AG04450 (cell line): ENCODE measurements at regions not wholly inside any gene's neighbourhood (a gene's known extent, or its start where the extent isn't known, plus 50 kb on each side); places are given as distances from the start of the nearest gene placed in this dataset.

ENCODE experiments used
- CTCF ChIA-PET: fragments of 300-600, 350-600 bp; formaldehyde crosslinking; extraction: SDS; loops from one replicate; lab custom pipeline; 2022; ENCODE audit warnings: antibody characterized with exemption, inconsistent platforms; lab: Charles Lee
- POLR2A ChIA-PET: fragments of 350-600 bp; formaldehyde crosslinking; extraction: SDS; loops from one replicate; lab custom pipeline; 2021; ENCODE audit warnings: antibody characterized with exemption, inconsistent platforms; lab: Yijun Ruan, JAX
- DNase-seq: peaks from one replicate; pipeline ENCODE4 v3.0.0-alpha.2; 2011; ENCODE audit warnings: low read depth, low spot score
- H3K27ac ChIP-seq: one replicate; pipeline ENCODE4 v1.5.1; 2012; ENCODE audit warnings: low read depth, low read length, control low read depth
- H3K27me3 ChIP-seq: one replicate; pipeline ENCODE4 v1.6.0; 2012; ENCODE audit warnings: low read length; ENCODE audit not compliant: control insufficient read depth, insufficient read depth
- H3K4me3 ChIP-seq: 2 replicates; pipeline ENCODE4 v1.5.1; 2011; ENCODE audit warnings: mild to moderate bottlenecking, low read depth, low read length, control low read depth
- H3K9me3 ChIP-seq: 2 replicates; pipeline ENCODE4 v1.5.1; 2012; ENCODE audit warnings: low read length; ENCODE audit not compliant: control insufficient read depth, insufficient read depth
- TF ChIP-seq, protein P1 (sequence below): IDR thresholded peaks from 2 replicates; pipeline ENCODE4 v1.5.1; 2011; ENCODE audit warnings: low read depth, low read length, control low read depth, inconsistent platforms

DNA sequence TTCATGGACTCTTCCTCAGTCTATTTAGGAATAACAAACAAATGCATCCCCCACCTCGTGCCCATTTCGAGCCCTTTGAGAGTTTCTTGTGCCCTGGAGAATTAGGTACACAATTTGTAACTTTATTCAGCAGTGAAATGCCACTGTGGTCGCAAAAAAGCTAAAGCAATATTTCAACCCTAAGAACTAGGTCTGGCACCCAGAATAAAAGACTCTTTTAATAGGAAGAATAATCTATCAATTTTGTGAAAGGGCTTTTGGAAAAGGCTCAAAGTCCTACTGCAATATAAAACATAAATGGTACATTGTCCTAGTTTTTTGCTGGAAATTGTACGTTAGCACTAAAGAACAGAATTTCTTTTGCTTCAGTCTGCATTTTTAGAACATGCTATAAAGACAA is 304.6 kb upstream of the TENM3 start:
- no peak overlapping the region for H3K27ac ChIP-seq
- no peak for DNase-seq
- CTCF ChIA-PET, result no interaction called here
- TF ChIP-seq, protein P1, sequence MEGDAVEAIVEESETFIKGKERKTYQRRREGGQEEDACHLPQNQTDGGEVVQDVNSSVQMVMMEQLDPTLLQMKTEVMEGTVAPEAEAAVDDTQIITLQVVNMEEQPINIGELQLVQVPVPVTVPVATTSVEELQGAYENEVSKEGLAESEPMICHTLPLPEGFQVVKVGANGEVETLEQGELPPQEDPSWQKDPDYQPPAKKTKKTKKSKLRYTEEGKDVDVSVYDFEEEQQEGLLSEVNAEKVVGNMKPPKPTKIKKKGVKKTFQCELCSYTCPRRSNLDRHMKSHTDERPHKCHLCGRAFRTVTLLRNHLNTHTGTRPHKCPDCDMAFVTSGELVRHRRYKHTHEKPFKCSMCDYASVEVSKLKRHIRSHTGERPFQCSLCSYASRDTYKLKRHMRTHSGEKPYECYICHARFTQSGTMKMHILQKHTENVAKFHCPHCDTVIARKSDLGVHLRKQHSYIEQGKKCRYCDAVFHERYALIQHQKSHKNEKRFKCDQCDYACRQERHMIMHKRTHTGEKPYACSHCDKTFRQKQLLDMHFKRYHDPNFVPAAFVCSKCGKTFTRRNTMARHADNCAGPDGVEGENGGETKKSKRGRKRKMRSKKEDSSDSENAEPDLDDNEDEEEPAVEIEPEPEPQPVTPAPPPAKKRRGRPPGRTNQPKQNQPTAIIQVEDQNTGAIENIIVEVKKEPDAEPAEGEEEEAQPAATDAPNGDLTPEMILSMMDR, result no peak
- POLR2A ChIA-PET, result no interaction called here
- no peaks in the 10 kb centered on the region for H3K9me3 ChIP-seq
- H3K27me3 ChIP-seq, result no peaks in the 10 kb centered on the region
- H3K4me3 ChIP-seq, result no peak overlapping the region

DNA sequence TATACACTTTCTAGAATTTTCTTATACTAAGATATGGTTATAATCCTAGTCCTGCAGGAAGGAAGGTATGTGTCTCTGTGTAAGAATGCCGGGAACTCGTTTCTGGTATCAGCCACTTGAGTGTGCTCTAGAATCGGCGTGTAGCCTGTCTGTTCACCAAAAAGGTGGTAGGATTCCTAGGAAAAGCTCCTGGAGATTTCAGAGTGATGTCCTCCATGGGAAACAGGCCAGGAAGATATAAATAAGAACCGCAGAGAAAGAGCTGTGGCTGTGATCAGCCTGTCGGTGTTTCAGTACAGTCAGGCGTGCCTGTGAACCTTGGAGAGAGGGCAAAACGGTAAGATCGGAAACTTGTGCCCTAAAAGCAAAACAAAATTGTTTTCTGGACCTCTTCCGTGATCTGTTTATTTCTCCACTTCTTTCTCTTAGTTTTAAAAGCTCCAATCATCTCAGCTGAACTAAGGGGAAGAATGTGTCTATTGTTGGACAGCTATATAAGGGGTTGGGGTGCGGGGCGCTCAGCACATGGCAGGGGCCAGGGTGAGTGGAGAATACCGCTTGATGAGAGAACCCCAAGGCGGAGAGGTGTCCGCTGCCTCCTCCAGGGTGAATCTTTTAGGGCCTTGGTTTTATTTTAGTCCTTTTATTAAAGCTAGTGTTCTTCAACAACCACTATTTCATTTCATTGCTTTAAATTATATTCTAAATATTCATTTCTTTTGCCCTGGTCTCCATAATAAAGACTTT is 303.8 kb upstream of the TENM3 start:
- H3K27me3 ChIP-seq, result no peaks in the 10 kb centered on the region
- POLR2A ChIA-PET, result no interaction called here
- no peak for DNase-seq
- H3K4me3 ChIP-seq, result no peak overlapping the region
- CTCF ChIA-PET, result no interaction called here
- TF ChIP-seq, protein P1, result no peak
- no peak overlapping the region for H3K27ac ChIP-seq
- no peaks in the 10 kb centered on the region for H3K9me3 ChIP-seq

DNA sequence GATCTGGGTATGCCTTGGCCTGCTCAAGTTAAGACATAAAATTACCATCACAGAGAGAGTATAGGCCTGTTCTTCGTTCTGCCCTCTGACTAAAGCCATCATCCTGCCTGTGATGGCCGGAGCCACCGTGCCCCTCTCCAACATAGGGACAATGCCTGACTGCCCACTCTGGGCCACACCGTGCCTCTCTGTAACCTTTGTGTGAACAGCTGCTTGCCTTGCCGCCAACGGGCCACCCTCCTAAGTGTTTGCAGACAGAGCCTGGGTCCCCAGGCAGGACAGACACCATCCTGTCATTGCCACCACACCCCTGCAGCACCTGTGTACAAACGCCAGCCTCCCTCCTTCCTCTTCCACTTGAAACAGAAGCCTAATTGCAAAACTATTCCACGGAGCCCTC is 298.7 kb upstream of the TENM3 start:
- Histone ChIP-seq H3K9me3 (no peaks in the 10 kb centered on the region), H3K27ac (no peak overlapping the region), H3K27me3 (no peaks in the 10 kb centered on the region), H3K4me3 (no peak overlapping the region)
- TF ChIP-seq, protein P1, result no peak
- ChIA-PET POLR2A (no interaction called here), CTCF (no interaction called here)
- DNase-seq, result no peak

DNA sequence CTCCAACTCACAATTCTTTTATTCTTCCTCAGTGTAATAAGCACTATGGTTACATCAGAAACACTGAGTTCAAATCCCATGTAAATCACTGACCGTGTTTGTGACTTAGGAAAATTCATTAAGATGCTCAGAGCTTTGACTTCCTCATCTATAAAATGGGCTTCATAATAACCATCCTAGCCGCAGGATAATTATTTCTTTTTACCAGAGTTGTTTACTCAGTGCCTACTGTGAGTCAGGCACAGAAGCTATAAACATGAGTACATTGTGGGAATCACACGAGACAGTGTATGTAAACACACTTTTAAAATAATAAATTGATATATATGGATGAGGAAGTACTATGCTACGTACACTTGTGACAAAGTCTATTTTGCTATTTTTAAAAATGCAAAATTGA is 296.3 kb upstream of the TENM3 start:
- POLR2A ChIA-PET, result no interaction called here
- no peak overlapping the region for H3K27ac ChIP-seq
- no peaks in the 10 kb centered on the region for H3K9me3 ChIP-seq
- CTCF ChIA-PET, result interaction anchor here (0.9 kb wide), 1 partner anchor 418 kb away, joined by 4 read pairs; no protein-coding TSS in a partner anchor
- H3K4me3 ChIP-seq, result no peak overlapping the region
- no peaks in the 10 kb centered on the region for H3K27me3 ChIP-seq
- no peak for DNase-seq
- TF ChIP-seq, protein P1, result no peak

DNA sequence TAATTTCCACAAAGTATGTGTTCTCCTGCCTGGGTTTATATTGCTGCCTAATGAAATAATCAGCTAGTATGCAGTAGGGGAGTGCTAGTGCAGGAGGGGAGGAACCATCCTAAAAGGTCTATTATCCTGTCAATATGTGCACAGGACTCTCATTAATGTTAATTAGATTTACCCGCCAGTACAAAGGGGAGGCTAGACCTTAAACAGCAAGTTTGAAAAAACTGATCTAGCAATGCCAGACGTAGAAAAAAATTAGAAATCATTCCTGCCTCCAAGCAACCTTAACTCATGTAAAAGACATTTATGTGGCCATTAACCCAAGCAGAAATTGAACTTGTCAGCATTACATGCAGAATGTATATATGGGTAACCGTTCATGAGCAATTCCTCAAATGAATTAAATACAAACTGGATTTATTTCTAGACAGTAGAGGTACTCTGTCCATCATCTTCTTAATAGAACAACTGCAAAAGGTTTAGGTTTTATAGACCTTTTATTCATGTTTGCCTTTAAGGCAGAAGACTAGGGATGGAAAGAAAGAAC is 294.3 kb upstream of the TENM3 start:
- ChIA-PET CTCF (no interaction called here), POLR2A (no interaction called here)
- no peak for DNase-seq
- H3K27me3 ChIP-seq, result no peaks in the 10 kb centered on the region
- no peak overlapping the region for H3K27ac ChIP-seq
- no peak overlapping the region for H3K4me3 ChIP-seq
- no peaks in the 10 kb centered on the region for H3K9me3 ChIP-seq
- TF ChIP-seq, protein P1, result no peak
